GM18861 (cell line): ENCODE measurements at regions not wholly inside any gene's neighbourhood (a gene's known extent, or its start where the extent isn't known, plus 50 kb on each side); places are given as distances from the start of the nearest gene placed in this dataset.
"Not testable (repeated sequence)": the region's sequence is repeated elsewhere in the genome, so short reads cannot be mapped to it uniquely, and the experiment has no call there.

ENCODE experiments used
- ATAC-seq: cut with Tn5 transposase; IDR thresholded peaks from one replicate; pipeline ENCODE4 v1.9.1; 2021; ENCODE audit not compliant: unreplicated experiment

- no peak for ATAC-seq
Observed at GRCh38 chr22:25452116-25452700, 112.3 kb upstream of the GRK3 start.

- no peak for ATAC-seq
Observed at GRCh38 chr22:25453058-25453457, 111.4 kb upstream of the GRK3 start.

GRCh38 chr22:25453557-25453956, 110.9 kb upstream of the GRK3 start:
- ATAC-seq: no peak

- ATAC-seq: not testable (repeated sequence)
Observed at GRCh38 chr22:25456300-25457043, 108.0 kb upstream of the GRK3 start.

- not testable (repeated sequence) for ATAC-seq
Observed at GRCh38 chr22:25458631-25459030, 105.8 kb upstream of the GRK3 start.

GRCh38 chr22:25460682-25461081, 103.8 kb upstream of the GRK3 start:
- not testable (repeated sequence) for ATAC-seq

GRCh38 chr22:25461301-25461700, 103.2 kb upstream of the GRK3 start:
- no peak for ATAC-seq

- not testable (repeated sequence) for ATAC-seq
Observed at GRCh38 chr22:25462474-25463346, 101.8 kb upstream of the GRK3 start.

- ATAC-seq: not testable (repeated sequence)
Observed at GRCh38 chr22:25463347-25463628, 101.2 kb upstream of the GRK3 start.

- not testable (repeated sequence) for ATAC-seq
Observed at GRCh38 chr22:25464326-25464725, 100.1 kb upstream of the GRK3 start.

GRCh38 chr22:25465949-25466348, 98.5 kb upstream of the GRK3 start:
- ATAC-seq: no peak

GRCh38 chr22:25472382-25472781, 92.1 kb upstream of the GRK3 start:
- ATAC-seq: no peak

- ATAC-seq: no peak
Observed at GRCh38 chr22:25475257-25476022, 89.0 kb upstream of the GRK3 start.

GRCh38 chr22:25477358-25477757, 87.1 kb upstream of the GRK3 start:
- no peak for ATAC-seq

GRCh38 chr22:25478111-25478510, 86.4 kb upstream of the GRK3 start:
- ATAC-seq: no peak

GRCh38 chr22:25478528-25478927, 85.9 kb upstream of the GRK3 start:
- ATAC-seq: no peak

GRCh38 chr22:25480868-25481267, 83.6 kb upstream of the GRK3 start:
- not testable (repeated sequence) for ATAC-seq

- no peak for ATAC-seq
Observed at GRCh38 chr22:25482091-25482760, 82.2 kb upstream of the GRK3 start.

- ATAC-seq: no peak
Observed at GRCh38 chr22:25482868-25483639, 81.4 kb upstream of the GRK3 start.

GRCh38 chr22:25483931-25484330, 80.5 kb upstream of the GRK3 start:
- no peak for ATAC-seq
